LoVo (cell line): ENCODE measurements at regions not wholly inside any gene's neighbourhood (a gene's known extent, or its start where the extent isn't known, plus 50 kb on each side); places are given as distances from the start of the nearest gene placed in this dataset.

Source experiments
- DNase-seq: peaks from one replicate; pipeline ENCODE4 v3.0.0-alpha.2; 2016; ENCODE audit warnings: low spot score

- no peak for DNase-seq
These were observed 193.4 kb upstream of the STEAP4 start for GRCh38 chr7:88500131-88500530.

- no peak for DNase-seq
These were observed 189.4 kb upstream of the STEAP4 start for GRCh38 chr7:88495881-88496725.

DNA sequence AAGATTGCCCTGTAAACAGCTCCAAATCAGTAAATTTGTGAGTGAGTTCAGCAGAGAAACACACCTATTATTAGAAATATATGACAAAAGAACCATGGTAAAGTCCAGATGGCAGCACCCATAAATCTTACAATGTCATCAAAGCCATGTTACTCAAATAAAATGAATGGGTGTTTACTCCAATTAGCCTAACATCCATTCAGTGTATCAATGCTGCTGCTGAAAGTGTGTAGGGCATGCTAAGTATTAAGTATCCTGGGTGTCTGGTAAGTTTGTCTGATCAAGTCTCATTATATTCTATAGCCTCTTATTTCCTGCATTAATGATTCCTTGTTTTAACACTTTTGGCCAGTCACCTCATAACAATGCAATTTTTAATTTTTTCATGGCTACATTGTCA is 185.5 kb upstream of the STEAP4 start:
- no peak for DNase-seq

DNA sequence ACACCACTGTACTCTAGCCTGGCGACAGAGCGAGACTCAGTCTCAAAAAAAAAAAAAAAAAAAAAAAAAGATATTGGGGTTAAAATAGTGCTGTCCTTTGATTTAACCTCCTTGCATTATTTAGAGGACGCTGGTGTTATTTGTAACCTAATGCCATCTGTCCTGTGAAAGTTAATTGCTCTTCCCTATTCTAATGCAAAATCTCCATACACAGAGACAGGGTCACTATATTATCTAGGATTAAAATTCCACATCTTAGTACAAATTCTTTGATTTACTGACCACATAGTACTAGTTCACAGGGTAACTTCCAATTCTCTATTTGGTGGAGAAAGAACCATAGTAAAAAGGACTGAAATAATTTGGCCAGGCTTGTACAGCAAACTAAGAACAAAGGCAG is 184.2 kb upstream of the STEAP4 start:
- DNase-seq: no peak

- DNase-seq: no peak
These were observed 183.5 kb upstream of the STEAP4 start for GRCh38 chr7:88490161-88490560.

GRCh38 chr7:88485821-88486220 is 179.1 kb upstream of the STEAP4 start:
- no peak for DNase-seq

DNA sequence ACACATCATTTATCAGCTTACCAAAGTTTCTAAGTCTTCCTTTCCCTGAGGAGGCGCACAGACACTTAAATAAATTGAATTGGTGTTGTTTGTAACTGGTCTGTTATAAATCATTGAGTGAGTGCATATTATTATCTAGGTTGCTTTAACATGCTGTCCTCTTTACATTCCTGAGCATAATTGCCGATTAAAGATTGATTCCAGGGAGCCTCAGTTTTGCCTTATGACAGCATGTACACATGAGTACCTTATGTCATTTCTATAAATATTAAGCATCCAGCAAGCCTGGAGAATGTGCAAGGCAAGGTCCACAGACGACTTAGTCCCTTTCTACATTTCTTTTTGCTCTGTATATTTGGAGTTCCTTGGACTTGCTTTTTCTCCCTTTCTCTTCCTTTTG is 177.9 kb upstream of the STEAP4 start:
- DNase-seq: no peak

- no peak for DNase-seq
These were observed 174.2 kb upstream of the STEAP4 start for GRCh38 chr7:88480896-88481295.

GRCh38 chr7:88480271-88480670 is 173.6 kb upstream of the STEAP4 start:
- DNase-seq: no peak

DNA sequence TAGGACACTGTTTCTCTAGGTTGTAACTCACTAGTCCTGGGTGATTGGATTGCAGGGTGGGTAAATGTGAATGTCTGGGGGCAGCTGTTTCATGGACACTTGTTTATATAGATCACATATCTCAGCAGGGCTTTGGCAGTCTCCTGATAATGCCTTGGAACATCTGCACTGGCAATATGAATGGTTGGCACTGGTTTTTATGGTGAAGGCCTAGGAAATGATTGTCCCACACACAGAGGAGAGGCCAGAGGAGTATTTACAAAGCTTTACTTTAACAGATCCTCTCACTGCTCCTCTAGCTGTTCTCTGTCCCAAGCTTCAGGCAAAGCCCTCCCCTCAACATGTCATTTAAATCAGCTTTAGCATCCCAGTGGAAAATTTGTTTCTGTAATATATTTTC is 171.3 kb upstream of the STEAP4 start:
- no peak for DNase-seq

- DNase-seq: no peak
These were observed 158.9 kb upstream of the STEAP4 start for GRCh38 chr7:88465600-88465999.

DNA sequence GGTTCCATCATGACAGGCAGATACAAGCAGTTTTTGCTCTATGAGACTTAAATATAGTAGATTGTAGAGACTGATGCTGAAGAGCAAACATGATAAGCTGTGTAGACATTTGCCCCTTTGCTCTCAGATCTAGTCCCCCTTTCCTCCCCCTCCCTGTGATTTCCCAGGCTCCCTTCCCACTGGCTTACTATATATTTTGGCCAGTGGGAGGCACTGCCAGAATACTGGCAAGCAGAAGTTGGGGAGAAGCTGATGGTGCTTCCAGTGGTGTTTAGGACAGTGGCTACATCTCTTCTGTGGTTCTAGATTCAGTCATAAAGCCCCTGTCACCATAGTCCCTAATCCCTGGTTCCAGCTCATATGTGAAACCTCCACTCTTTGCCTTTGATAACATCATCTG is 156.1 kb upstream of the STEAP4 start:
- no peak for DNase-seq

- no peak for DNase-seq
These were observed 154.0 kb upstream of the STEAP4 start for GRCh38 chr7:88460650-88461049.

- no peak for DNase-seq
These were observed 152.3 kb upstream of the STEAP4 start for GRCh38 chr7:88458946-88459345.

- no peak for DNase-seq
These were observed 151.6 kb upstream of the STEAP4 start for GRCh38 chr7:88458279-88458678.

GRCh38 chr7:88457320-88457719 is 150.6 kb upstream of the STEAP4 start:
- DNase-seq: no peak

GRCh38 chr7:88456490-88456889 is 149.8 kb upstream of the STEAP4 start:
- no peak for DNase-seq

DNA sequence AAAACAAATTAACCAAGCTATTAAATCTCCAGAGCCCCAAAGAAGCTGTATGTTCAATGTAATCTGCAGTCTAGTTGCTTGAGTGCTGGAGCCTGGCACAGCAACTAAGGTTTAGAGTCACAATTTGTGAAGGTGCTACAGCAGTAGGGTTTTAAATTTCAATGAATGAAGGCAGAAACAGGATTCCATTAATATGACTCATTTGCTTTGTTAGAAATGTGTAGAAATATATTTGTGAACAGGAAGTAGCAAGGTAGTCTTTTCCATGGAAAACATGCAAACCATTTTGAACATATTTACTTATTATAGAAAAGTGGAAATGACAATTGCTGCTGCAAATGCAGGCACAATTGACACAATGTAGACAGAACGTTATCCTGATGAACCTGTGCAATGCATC is 149.0 kb upstream of the STEAP4 start:
- DNase-seq: no peak

GRCh38 chr7:88452646-88453045 is 146.0 kb upstream of the STEAP4 start:
- no peak for DNase-seq

GRCh38 chr7:88450874-88451273 is 144.2 kb upstream of the STEAP4 start:
- no peak for DNase-seq

DNA sequence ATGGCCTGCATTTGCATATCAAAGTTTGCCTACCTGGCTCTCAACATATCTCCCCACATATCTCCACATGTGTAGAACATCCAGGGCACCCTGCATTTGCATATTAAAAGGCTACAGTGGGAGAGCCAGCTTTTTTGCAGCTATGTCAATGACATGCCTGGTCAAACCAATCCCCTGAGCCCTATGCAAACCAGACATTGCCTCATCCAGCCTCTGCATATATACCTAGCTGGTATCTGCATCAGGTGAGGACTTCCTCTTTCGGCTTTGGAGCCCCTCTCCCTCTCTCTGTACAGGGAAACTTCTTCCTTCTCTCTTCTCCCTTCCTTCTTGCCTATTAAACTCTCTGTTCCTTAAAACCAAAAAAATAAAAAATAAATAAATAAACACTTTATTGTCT is 142.7 kb upstream of the STEAP4 start:
- DNase-seq: no peak

DNA sequence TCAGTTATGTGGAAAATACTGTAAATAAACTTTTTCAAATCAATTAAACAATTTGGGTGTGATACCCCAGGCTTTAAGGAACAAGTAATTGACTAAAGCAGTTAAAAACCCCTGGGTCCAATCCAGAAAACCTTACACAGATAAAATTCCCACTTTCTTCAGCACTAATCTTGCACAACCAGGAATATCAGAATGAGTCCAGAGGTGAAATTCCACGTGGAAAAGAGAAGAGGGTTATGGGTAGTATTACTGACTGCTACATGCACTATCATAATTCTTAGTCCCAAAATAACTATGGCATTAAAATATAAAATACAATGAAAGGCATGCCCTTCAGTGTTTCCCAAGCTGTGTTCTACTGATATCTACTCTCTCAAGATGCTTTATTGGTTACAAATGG is 135.7 kb upstream of the STEAP4 start:
- no peak for DNase-seq

DNA sequence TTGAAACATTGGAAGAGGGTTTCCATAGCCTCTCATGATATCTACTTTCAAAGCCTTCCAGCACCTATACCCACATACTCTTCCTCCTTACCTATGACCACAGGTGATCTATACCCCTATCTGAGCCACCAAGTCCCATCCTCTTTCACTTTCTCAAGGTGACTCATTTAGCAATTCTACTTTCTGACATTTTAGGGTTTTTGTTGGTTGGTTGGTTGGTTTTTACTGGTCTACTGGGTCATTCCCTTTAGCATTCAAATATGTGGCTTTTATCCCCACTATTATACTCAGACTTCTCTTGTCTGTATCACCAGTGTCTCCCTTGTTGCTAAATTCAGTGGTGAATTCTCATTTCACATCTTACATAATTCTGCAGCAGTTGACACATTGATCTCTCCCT is 130.4 kb upstream of the STEAP4 start:
- no peak for DNase-seq

GRCh38 chr7:88432301-88432700 is 125.6 kb upstream of the STEAP4 start:
- no peak for DNase-seq
